Activated naive CD8-positive, alpha-beta T cell (primary cell): ENCODE measurements at regions not wholly inside any gene's neighbourhood (a gene's known extent, or its start where the extent isn't known, plus 50 kb on each side); places are given as distances from the start of the nearest gene placed in this dataset.

Experiments
- H3K27ac Mint-ChIP-seq: one replicate; pipeline ENCODE4 v1.8.0; 2021; ENCODE audit warnings: mixed read lengths
- H3K27me3 Mint-ChIP-seq: one replicate; pipeline ENCODE4 v1.8.0; 2021; ENCODE audit warnings: mixed read lengths
- H3K36me3 Mint-ChIP-seq: one replicate; pipeline ENCODE4 v1.8.0; 2021; ENCODE audit warnings: mixed read lengths
- H3K4me1 Mint-ChIP-seq: one replicate; pipeline ENCODE4 v1.8.0; 2021; ENCODE audit warnings: low read depth, mixed read lengths
- H3K4me3 Mint-ChIP-seq: one replicate; pipeline ENCODE4 v1.8.0; 2021; ENCODE audit warnings: mild to moderate bottlenecking, mixed read lengths
- H3K9me3 Mint-ChIP-seq: one replicate; pipeline ENCODE4 v1.8.0; 2021; ENCODE audit warnings: low read depth, mixed read lengths

DNA sequence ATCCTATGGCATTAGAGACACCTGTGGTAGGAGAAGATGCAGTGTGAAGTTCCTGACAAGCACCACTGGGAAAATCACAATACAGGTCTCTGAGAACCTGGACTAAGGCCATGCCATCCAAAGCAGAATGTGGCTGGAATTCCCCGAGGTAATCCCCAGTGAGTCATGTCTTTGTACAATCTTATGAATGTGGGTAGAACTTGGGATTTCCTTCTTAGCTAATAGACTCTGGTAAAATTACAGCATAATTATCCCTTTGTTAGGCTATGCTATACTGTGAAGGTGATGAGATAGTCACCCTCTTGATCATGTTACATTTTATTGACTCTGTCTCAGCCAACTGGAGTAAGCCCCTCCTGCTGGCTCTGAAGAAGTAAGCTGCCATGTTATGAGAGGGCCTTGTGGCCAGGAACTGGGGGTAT is 224.3 kb upstream of the DCN start:
- no peaks in the 10 kb centered on the region for H3K36me3 Mint-ChIP-seq

GRCh38 chr12:91404441-91404840 is 221.8 kb upstream of the DCN start:
- no peak overlapping the region for H3K4me3 Mint-ChIP-seq
- peaks cover 5% of the 10 kb centered on the region for H3K4me1 Mint-ChIP-seq
- no peaks in the 10 kb centered on the region for H3K27me3 Mint-ChIP-seq
- H3K36me3 Mint-ChIP-seq = no peaks in the 10 kb centered on the region
- H3K27ac Mint-ChIP-seq = no peak overlapping the region
- H3K9me3 Mint-ChIP-seq = no peaks in the 10 kb centered on the region

More for the DNA sequence above, 224.3 kb upstream of the DCN start:
- Mint-ChIP-seq H3K9me3 (no peaks in the 10 kb centered on the region), H3K4me1 (peaks cover 5% of the 10 kb centered on the region), H3K4me3 (no peak overlapping the region), H3K27me3 (no peaks in the 10 kb centered on the region), H3K27ac (no peak overlapping the region)

- H3K4me1 Mint-ChIP-seq = no peaks in the 10 kb centered on the region
- peak overlapping the region; percentile 52 for H3K27ac Mint-ChIP-seq
- H3K36me3 Mint-ChIP-seq = no peaks in the 10 kb centered on the region
- no peaks in the 10 kb centered on the region for H3K9me3 Mint-ChIP-seq
- H3K27me3 Mint-ChIP-seq = no peaks in the 10 kb centered on the region
- H3K4me3 Mint-ChIP-seq = no peak overlapping the region
Observed at GRCh38 chr12:91401190-91401589, 218.6 kb upstream of the DCN start.

- no peaks in the 10 kb centered on the region for H3K4me1 Mint-ChIP-seq
- no peaks in the 10 kb centered on the region for H3K9me3 Mint-ChIP-seq
- H3K36me3 Mint-ChIP-seq = peaks cover 2% of the 10 kb centered on the region
- H3K4me3 Mint-ChIP-seq = no peak overlapping the region
- H3K27me3 Mint-ChIP-seq = no peaks in the 10 kb centered on the region
- no peak overlapping the region for H3K27ac Mint-ChIP-seq
Observed at GRCh38 chr12:91400271-91400670, 217.7 kb upstream of the DCN start.

DNA sequence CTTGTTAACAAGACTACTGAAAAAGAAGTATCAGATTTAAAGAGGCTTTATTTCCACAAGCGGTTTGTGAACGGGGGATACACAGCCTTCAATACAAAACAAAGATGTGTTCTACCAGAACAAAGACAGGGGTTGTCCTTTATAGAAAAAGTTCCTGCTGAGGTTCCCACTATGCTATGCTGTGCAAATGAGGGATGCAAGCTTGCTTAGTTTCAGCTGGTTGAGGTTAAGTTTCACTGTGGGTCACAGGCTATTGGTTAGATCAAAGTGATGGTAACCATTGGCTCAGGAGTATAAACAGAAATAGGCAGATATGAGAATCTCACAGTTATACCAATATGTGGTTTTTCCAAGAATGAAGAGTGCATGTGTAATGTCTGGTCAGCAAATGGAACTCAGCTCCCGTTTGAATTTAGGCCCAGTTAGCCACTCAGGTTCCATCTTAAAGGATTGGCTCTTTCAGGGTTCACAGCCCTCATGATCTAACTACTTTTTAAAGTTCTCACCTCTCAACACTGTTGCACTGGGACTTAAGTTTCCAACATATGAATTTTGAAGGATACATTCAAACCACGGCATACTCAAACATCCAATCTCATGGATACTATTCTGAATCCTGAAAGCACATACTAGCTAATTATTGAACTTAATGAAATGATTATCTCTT is 215.4 kb upstream of the DCN start:
- Mint-ChIP-seq H3K36me3 (peaks cover 4% of the 10 kb centered on the region), H3K4me3 (no peak overlapping the region), H3K27ac (no peak overlapping the region), H3K4me1 (no peaks in the 10 kb centered on the region), H3K27me3 (no peaks in the 10 kb centered on the region), H3K9me3 (no peaks in the 10 kb centered on the region)

DNA sequence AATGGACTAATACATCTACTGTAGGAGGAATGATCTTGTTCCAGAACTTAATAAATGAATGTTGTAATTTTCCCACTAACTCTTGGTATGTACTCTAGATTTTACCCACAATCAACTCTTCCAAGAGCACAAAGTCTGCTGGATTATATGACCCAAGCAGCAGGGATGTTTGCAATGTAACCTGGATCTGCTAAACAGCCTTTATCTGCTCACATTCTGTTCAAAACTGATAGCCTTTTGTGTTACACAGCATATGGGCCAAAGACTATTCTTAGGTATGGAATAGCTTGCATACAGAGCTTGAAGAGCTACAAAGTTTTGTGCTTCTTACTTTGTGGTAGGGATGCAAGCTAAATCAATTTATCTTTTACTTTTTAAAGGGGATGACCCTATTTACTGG is 213.7 kb upstream of the DCN start:
- Mint-ChIP-seq H3K27ac (no peak overlapping the region), H3K4me3 (no peak overlapping the region), H3K4me1 (no peaks in the 10 kb centered on the region), H3K36me3 (peaks cover 9% of the 10 kb centered on the region), H3K27me3 (no peaks in the 10 kb centered on the region), H3K9me3 (no peaks in the 10 kb centered on the region)

- Mint-ChIP-seq H3K36me3 (peaks cover 9% of the 10 kb centered on the region), H3K27me3 (no peaks in the 10 kb centered on the region), H3K4me3 (no peak overlapping the region), H3K27ac (no peak overlapping the region), H3K4me1 (no peaks in the 10 kb centered on the region), H3K9me3 (no peaks in the 10 kb centered on the region)
Observed at GRCh38 chr12:91395628-91396135, 213.1 kb upstream of the DCN start.

DNA sequence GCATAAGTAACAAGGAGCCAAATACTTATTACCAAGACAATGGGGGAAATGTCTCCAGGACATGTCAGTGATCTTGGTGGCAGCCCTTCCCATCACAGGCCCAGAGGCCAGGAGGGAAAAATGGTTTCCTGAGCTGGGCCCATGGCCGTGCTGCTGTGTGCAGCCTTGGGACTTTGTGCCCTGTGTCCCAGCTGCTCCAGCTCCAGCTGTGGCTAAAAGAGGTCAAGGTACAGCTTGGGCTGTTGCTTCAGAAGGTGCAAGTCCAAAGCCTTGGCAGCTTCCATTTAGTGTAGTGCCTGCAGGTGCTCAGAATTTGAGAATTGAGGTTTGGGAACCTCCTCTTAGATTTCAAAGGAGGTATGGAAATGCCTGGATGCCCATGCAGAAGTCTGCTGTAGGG is 212.3 kb upstream of the DCN start:
- peaks cover 9% of the 10 kb centered on the region for H3K36me3 Mint-ChIP-seq
- H3K4me1 Mint-ChIP-seq = no peaks in the 10 kb centered on the region
- no peak overlapping the region for H3K27ac Mint-ChIP-seq
- no peak overlapping the region for H3K4me3 Mint-ChIP-seq
- no peaks in the 10 kb centered on the region for H3K27me3 Mint-ChIP-seq
- no peaks in the 10 kb centered on the region for H3K9me3 Mint-ChIP-seq

DNA sequence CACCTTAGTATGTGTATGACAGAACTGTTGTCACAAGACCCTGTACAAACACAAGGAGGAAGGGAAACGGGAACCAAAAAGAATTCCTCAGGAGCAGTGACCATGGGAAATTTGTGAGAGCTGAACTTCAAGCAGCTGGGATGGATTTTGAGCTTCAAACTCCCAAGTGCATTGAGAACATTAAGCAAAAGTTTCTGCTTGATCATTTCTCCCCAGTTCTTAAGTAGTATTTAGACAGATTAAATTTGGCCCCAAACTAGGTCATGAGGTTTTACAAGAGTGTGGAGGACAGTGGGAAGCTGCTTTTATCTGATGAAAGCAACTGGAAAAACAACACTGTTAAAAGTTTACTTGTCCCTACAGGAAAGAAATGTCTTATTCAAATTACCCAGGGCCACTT is 206.0 kb upstream of the DCN start:
- Mint-ChIP-seq H3K4me3 (no peak overlapping the region), H3K9me3 (no peaks in the 10 kb centered on the region), H3K27me3 (no peaks in the 10 kb centered on the region), H3K27ac (no peak overlapping the region), H3K36me3 (peaks cover 5% of the 10 kb centered on the region), H3K4me1 (no peaks in the 10 kb centered on the region)

GRCh38 chr12:91387461-91388134 is 205.0 kb upstream of the DCN start:
- Mint-ChIP-seq H3K4me1 (no peaks in the 10 kb centered on the region), H3K27me3 (no peaks in the 10 kb centered on the region), H3K36me3 (peaks cover 4% of the 10 kb centered on the region), H3K9me3 (no peaks in the 10 kb centered on the region), H3K27ac (no peak overlapping the region), H3K4me3 (no peak overlapping the region)

GRCh38 chr12:91384806-91385205 is 202.2 kb upstream of the DCN start:
- Mint-ChIP-seq H3K27ac (no peak overlapping the region), H3K4me1 (peaks cover 8% of the 10 kb centered on the region), H3K36me3 (no peaks in the 10 kb centered on the region), H3K9me3 (no peaks in the 10 kb centered on the region), H3K4me3 (no peak overlapping the region), H3K27me3 (peaks cover 2% of the 10 kb centered on the region)

DNA sequence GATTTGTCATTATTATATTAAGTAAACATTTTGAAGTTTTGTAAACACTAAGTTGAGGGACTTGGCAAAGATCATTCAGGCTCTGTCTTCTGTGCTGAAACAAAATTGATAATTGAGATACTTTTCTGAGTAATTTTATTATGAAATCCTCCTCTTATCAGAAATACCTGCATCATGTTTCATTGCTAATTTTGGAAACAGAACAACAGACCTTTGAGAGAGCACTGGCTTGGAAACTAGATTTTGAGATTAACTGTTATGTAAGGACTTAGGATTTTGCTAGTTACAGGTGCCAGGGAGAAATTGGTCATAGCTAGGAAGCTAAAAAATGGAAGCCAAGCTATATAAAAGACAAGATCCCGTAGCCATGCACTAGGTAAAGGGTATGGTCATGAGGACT is 201.7 kb upstream of the DCN start:
- Mint-ChIP-seq H3K27ac (no peak overlapping the region), H3K4me1 (peaks cover 8% of the 10 kb centered on the region), H3K27me3 (peaks cover 2% of the 10 kb centered on the region), H3K4me3 (no peak overlapping the region), H3K36me3 (no peaks in the 10 kb centered on the region), H3K9me3 (no peaks in the 10 kb centered on the region)

DNA sequence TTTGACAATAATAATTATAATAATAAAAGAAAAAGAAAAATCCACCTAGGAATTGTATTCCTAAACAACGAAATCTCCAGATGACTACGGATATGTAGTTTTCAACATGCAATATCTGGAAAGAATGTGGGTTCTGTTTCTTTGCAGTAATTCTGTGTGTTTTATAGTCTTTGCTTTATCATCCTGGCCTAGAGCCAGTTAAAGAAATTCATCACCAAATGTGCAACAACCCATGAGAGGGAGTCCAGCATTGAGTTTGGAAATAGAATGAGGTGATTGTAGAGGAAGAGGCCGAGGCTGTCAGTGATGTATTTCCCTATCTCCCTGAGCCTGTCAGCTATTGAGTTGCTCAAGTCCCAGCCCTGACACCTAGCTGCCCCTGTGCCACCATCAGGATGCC is 200.5 kb upstream of the DCN start:
- no peaks in the 10 kb centered on the region for H3K9me3 Mint-ChIP-seq
- peaks cover 5% of the 10 kb centered on the region for H3K27me3 Mint-ChIP-seq
- H3K27ac Mint-ChIP-seq = no peak overlapping the region
- no peaks in the 10 kb centered on the region for H3K36me3 Mint-ChIP-seq
- H3K4me1 Mint-ChIP-seq = peaks cover 8% of the 10 kb centered on the region
- no peak overlapping the region for H3K4me3 Mint-ChIP-seq

- no peaks in the 10 kb centered on the region for H3K9me3 Mint-ChIP-seq
- no peaks in the 10 kb centered on the region for H3K36me3 Mint-ChIP-seq
- peaks cover 5% of the 10 kb centered on the region for H3K27me3 Mint-ChIP-seq
- H3K4me1 Mint-ChIP-seq = peaks cover 8% of the 10 kb centered on the region
- peak overlapping the region; percentile 84 for H3K4me3 Mint-ChIP-seq
- H3K27ac Mint-ChIP-seq = no peak overlapping the region
Observed at GRCh38 chr12:91382081-91382543, 199.5 kb upstream of the DCN start.

DNA sequence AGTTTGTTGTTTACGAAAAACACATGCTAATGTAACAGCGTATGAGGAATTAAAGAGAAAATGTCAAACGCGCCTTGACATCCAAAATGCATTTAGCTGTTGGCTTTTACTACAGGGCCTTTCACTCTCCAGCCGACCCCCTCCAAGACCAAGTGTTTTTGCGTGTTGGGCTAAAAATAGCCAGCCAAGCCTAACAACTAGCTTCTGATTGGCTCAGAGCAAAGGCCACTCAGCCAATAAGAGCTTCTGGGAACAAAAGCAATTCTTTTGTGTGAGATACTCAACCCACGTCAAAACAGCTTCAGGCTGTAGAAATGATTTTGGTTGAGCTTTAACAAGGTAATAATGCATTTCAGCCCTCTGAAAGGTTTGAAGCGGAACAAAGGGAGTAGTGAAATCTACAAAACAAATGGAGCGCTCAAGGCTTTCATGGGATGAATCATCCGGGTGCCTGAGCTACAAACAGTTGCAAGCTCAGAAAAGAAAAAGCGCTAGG is 198.7 kb upstream of the DCN start:
- Mint-ChIP-seq H3K9me3 (no peaks in the 10 kb centered on the region), H3K4me3 (peak overlapping the region; percentile 84), H3K27me3 (peaks cover 5% of the 10 kb centered on the region), H3K4me1 (peaks cover 8% of the 10 kb centered on the region), H3K27ac (no peak overlapping the region), H3K36me3 (no peaks in the 10 kb centered on the region)
